ENCODE measurements at regions not wholly inside any gene's neighbourhood (a gene's known extent, or its start where the extent isn't known, plus 50 kb on each side); places are given as distances from the start of the nearest gene placed in this dataset.

DNA sequence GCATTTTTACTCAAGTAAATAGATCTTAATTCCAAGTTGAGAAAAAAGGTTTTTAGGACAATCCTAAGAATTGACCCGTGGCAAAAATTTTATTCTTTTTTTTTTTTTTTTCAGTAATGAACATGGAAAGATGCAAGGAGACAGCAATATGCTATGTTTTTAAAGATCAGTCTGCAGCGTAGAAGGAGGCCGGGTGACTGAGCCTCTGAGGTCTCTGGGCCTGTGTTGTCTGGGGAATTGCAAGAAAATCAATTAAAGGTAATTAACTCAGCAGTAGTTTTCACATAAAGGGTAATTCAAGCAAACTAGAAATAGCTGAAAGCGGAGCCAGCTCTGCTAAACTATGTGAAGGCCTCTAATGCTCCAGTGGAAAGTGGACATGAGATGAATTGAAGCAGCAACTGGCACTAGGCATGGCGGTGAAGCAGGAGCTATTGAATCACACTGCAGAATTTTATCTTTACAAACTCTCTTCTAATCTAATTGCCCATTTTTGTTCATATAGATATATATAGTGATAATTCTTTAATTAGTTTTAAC, 285.2 kb upstream of the ITGA1 start:
- no peak for DNase-seq (ENCODE audit: low read depth)

DNA sequence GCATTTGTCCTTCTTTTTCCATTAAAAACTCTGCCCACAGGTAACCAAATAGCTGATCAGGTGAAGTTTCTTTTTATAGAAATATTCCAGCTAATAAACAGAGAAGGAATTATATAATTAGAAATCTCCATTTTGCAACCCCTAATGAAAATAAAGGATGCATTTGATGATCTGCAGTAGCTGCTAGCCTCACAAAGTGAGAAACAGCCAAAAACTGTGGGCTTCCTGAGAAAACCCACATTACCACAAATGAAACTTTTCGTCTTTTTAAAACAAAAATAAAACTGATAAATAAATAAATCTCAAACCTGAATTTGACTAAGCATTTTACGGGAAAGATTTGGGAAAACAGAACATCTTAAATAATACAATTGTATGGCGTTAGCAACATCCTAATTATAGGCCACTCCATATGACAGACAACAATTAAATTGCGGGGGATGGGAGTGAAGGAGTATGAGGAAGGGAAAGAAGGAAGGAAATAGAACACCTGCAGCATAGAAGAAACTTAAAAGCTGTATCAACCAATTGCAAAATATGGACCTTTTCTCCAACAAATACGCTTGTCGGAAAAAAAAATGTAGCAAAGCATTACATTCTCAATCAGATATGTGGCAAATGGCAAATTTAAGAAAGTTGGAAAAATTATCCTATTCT, 283.0 kb upstream of the ITGA1 start:
- DNase-seq (ENCODE audit: low read depth) = no peak

DNA sequence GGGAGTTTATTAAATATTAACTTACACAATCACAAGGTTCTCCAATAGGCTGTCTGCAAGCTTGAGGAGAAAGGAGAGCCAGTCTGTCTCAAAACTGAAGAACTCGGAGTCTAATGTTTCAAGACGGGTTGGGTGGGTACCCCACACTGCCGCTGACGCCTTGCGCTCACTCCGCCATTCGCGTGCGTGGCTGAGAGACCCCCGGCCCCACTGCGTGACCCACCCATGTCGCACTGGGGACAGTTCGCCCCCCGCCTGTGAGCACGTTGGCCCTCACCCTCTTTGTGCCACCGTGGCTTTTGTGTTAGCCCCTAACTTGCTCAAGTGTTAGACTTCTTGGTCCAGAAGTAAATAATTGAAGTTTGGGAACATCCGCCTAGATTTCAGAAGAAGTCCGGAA, 270.0 kb upstream of the ITGA1 start:
- DNase-seq (ENCODE audit: low read depth) = no peak

DNA sequence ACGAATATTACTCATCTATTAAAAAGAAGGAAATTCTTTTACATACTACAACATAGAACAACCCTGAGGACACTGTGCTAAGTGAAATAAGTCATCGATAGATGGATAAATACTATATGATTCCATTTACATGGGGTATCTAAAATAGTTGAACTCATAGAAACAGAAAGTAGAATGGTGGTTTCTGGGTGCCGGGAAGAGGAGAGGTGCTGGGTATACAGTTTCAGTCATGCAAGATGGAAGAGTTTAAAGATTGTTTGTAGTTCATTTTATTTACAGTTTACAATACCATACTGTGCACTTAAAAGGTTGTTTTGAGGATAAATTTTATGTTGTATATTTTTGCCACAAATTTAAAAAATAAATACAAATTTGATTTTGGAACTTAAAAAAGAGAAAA, 267.5 kb upstream of the ITGA1 start:
- DNase-seq (ENCODE audit: low read depth) = no peak

DNA sequence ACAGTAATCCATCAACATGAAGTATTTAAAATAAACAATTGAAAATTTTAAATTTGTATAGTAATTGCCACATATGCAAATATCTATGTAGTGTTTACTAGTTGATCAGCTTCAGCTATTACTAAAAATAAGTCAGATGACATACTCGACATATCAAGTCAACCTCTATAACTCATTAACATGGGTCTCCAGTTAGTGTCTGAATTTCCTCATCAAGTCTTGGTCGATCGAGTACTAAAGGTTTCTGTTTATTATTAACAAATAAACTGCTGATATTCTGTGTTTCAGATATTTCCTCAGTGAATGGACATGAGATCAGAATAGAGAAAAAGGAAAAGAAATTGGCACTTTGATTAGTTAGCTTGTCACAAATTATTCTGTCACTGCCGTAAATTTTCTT, 266.5 kb upstream of the ITGA1 start:
- no peak for DNase-seq (ENCODE audit: low read depth)

DNA sequence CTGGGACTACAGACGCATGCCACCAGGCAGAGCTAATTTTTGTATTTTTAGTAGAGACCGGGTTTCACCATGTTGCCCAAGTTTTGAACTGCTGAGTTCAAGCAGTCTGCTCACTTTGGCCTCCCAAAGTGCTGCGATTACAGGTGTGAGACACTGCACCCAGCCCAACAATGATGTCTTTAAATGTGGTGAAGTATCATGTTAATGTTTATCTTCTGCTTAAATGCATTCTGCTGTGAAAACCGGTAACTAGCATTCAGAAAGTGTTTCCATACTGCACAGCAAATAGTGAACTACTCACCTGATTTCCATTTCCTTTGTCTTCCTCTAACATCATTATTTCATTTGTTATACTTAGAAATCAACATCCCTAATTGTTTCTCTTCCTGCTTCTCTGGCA, 264.0 kb upstream of the ITGA1 start:
- no peak for DNase-seq (ENCODE audit: low read depth)

DNA sequence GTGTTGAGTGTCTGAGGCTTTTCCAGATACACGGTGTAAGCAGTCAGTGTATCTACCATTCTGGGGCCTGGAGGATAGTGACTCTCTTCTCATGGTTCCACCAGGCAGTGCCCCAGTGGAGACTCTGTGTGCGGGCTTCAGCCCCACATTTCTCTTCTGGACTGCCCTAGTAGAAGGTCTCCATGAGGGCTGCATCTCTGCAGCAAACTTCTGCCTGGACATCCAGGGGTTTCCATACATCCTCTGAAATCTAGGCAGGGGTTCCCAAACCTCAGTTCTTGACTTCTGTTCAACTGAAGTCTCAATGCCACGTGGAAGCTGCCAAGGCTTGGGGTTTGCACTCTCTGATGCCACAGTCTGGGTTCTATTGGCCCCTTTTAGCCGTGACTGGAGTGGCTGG, 256.6 kb upstream of the ITGA1 start:
- DNase-seq (ENCODE audit: low read depth) = no peak

DNA sequence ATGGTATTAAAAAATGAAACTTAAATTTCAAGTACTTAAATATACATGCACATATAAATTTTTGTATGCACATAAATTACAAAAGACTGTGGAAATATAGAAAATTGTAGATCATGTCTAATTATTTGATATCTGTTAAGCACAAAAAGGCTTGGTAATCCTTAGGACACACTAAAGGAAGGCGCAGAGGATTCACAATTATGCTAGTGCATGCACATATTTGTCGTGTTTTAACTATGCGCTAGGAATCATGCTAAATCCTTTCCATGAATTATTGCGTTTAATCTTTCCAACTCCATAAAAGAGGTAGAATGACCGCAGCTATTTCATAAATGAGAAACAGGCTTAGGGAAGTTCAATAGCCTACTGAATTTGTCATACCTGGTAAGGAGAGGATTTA, 244.1 kb upstream of the ITGA1 start:
- DNase-seq (ENCODE audit: low read depth) = no peak

DNA sequence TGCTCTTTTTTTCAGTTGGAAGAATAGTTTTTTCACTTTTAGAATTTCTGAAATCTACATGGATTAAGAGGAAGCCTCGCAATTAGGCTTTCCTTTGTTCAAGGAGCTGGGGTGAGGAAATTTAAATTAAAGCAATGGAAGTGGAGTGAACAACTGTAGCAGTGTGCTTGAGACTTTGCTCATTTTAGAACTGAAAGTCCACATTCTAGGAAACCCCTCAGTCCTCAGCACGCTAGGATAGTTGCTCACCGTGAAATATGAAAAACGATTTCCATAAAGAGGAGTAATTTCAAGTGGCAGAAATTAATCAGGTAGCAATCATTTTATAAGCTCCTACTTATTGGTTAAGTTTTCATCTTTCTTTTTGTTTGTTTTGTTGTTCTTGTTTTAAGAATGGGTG, 243.0 kb upstream of the ITGA1 start:
- DNase-seq (ENCODE audit: low read depth) = no peak

DNA sequence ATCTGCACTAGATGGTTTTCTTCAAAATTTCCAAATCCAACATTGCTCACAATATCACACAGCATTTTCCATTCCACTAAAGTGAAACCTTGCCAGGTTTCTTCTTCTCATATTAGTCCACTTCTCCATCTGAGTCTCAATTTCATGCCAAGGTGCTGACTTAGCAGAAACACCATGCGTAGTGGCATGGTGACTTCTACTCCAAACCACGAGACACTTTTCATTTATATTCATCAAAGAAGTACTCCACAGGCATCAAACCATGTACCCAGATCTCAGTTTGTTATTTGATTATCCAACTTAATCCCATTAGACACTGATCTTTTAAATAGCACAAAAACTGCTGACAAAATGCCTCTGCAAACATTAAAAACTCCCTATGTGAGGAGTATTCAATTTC, 233.4 kb upstream of the ITGA1 start:
- DNase-seq (ENCODE audit: low read depth) = no peak

DNA sequence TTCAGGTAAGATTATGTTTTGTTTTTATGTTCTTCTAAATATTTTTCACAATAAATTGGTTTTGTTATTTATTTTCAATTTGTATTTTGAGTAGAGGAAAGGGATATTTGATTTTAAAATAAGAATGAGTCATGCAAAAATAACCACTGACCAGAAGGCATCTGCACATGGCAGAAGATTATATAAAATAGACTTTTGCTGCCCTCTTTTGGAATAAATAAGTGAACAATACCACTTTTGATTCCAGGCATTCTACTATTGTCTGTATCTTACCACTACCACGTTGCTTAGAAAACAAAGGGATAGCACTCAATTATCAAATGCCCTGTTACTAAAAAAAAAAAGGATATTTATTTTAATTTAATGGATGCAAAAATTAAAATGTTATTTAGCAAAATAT, 227.3 kb upstream of the ITGA1 start:
- DNase-seq (ENCODE audit: low read depth) = no peak

DNA sequence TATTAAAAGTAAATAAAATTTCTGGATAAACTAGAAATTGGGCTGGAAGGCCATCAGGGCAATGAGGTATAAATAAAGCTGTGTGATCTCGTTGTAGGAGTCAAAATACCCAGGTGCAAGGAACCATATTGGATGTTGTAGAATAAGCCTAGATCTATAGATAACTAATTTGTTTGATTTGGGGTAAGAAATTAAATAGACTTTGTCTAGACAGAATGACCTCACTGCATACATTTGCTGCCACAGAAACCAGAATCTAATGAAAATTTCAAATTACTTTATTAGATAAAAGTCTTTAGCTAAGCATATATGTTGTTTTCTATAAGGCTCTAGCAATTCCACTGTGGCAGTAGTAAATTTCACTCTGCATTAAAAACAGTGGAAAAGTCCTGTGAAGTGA, 225.2 kb upstream of the ITGA1 start:
- no peak for DNase-seq (ENCODE audit: low read depth)

DNA sequence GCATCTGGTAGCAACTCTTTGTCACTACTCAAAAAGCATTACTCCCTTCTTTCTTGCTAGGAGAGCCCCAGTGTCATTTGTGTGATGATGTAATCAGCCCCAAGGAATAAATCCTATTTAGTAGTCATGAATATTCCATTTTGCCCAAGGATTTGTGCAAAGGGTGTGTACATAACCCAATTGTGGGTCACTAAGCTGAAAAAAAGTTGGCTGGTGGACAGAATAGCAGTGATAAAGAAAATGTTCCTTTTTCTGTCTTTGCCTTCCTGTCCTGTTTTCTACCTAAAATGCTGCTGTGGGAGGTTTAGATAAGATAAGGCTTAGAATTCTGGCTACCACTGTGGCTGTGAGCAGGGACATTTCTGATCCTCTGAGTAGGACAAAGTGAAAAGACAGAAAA, 223.1 kb upstream of the ITGA1 start:
- DNase-seq (ENCODE audit: low read depth) = no peak

DNA sequence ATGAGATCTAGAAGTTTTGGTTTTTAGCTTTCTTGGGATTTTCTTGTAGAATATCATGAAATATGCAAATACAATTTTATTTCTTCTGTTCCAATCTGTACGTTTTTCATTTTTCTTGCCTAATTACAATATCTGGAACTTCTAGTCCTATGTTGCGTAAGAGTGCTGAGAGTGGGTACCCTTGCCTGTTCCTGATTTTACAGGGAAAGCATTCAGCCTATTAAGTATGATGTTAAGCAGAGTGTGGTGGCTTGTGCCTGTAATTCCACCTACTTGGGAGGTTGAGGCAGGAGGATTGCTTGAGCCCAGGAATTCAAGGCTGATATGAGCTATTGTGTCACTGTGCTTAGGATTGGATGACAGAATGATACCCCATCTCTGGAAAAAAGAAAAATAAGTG, 210.2 kb upstream of the ITGA1 start:
- no peak for DNase-seq (ENCODE audit: low read depth)

DNA sequence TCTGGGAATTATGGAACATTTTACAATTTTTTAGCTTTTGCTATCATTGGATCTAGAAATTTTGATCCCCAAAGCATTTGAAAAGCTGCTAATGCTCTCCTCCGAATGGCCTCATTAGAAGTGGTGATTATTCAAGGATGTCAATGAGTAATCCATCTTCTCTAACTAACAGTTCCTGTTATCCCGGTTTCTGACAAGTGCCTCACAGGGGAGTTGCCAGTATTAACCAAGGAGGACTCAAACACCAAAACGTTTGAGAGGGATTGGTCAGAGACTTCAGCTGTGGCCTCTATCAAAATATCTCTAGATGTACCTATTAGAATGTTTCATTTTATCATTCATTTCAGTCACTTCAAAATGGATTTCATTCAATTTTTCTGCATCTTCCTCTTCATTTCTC, 208.3 kb upstream of the ITGA1 start:
- no peak for DNase-seq (ENCODE audit: low read depth)

DNA sequence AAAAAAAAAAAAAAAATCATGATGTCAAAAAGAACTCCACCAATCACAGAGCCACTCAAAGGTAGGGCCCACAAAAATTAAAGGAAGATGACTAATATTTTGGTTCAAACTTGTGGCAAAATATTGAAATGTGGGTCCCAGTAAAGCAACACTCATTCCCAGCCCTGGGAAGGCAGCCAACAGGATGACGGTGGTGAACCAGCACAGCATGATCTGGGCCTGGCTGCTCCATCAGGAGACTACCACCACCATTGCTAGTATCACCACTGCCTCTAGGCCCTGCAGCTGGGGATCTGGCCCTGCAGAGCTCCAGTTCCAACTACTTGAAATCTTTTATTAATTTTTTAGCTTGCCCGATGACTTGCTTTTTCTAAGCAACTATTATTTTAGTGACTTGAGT, 206.8 kb upstream of the ITGA1 start:
- no peak for DNase-seq (ENCODE audit: low read depth)

DNA sequence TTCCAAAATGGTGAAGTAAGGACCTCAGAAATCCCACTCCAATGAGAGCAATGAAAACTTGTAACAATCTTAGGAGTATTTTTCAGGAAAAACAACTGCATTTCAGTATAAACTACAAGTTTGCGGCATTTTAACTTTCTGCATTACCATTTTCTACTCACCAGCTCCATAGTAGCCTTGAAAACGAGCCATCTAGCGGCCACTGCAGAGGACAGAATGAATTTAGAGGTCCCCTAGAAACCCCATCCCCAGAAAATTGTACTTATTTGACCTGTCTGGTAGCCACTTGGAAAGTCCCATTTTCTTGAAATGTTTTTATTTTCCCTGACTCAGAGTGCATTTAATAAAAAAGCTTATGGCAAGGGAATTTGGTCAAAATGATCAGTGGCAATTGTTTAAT, 205.4 kb upstream of the ITGA1 start:
- DNase-seq (ENCODE audit: low read depth) = no peak

DNA sequence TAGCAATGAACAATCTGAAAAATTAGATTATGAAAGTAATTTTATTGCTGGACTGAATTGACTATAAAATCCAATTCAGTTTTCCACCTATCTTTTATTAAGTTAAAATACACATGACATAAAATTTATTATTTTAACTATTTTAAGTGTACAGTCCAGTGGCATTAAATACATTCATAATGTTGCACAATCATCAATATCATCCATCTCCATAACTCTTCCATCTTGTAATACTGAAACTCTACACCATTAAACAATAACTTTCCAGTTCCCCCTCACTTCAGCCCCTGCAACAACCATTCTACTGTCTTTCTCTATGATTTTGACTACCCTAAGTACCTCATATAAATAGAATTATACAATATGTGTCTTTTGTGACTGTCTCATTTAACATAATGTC, 200.6 kb upstream of the ITGA1 start:
- no peak for DNase-seq (ENCODE audit: low read depth)

DNA sequence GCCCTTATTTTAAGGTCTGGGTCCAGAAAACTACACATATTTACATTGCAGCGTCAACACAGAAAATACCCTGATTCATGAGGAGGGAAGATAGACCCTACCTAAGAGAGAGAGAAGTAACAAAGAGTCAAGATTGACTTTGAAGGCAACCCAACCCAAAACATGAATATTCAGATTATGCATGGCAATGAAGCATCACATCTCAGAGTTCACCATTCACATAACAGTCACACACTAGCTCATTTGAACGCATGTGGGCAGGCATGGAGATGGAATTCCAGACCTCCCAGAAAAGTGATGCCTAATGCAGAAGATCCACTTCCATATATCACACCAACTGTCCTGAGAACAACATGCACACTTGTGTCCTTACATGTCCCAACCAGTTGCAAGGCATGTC, 190.1 kb upstream of the ITGA1 start:
- DNase-seq (ENCODE audit: low read depth) = no peak

DNA sequence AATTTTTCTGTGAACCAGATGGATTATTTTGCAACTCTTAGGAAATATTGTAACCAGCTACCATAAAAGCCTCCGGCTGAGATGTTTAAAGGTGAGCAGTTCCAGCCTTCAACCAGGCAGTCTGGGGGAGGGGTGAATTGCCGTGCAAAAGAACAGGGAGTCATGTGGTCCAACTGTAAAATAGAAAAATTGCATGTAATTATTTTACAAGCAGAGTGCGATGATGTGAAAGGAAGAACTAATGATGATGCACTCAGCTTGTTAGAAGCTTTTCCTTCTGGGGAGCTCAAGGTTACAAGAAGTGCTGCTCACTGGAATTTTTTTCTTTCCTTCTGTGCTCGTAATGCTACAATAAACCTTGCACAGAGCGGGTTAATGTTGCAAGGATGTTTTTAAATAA, 188.7 kb upstream of the ITGA1 start:
- no peak for DNase-seq (ENCODE audit: low read depth)

DNA sequence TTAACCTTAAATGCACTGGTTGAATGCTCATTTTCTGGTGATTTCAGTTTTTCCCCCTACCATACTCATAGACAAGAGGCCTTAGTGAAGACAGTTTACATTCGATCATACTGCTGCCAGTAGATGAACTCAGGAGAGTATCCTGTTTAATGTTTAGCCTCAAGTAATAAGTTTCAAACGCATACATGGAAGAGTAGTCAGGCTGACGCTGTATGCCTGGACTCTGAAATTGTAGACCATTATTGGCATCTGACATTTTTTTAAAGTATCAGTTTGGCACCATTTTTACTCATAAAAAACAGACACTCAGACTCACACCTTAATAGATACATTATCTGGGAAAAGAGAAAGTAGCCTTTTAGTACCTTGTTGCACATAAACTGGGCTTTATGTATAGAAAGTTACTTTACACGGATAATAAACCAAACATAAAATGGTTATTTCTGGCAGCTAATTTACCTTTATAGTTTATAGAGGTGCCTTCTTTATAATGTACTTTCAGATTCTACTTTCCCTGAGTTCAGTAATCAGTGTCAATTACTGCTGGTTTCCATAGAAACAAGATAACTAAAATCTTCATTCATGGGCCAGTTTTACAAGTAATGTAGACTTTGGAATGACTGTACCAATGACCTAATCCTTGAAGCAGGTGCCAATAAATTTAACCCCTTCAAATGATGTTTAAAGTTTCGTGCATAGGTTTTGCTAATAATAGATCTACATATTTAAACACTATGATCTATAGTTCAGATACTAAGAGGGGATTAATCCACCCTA, 183.8 kb upstream of the ITGA1 start:
- DNase-seq (ENCODE audit: low read depth) = no peak

DNA sequence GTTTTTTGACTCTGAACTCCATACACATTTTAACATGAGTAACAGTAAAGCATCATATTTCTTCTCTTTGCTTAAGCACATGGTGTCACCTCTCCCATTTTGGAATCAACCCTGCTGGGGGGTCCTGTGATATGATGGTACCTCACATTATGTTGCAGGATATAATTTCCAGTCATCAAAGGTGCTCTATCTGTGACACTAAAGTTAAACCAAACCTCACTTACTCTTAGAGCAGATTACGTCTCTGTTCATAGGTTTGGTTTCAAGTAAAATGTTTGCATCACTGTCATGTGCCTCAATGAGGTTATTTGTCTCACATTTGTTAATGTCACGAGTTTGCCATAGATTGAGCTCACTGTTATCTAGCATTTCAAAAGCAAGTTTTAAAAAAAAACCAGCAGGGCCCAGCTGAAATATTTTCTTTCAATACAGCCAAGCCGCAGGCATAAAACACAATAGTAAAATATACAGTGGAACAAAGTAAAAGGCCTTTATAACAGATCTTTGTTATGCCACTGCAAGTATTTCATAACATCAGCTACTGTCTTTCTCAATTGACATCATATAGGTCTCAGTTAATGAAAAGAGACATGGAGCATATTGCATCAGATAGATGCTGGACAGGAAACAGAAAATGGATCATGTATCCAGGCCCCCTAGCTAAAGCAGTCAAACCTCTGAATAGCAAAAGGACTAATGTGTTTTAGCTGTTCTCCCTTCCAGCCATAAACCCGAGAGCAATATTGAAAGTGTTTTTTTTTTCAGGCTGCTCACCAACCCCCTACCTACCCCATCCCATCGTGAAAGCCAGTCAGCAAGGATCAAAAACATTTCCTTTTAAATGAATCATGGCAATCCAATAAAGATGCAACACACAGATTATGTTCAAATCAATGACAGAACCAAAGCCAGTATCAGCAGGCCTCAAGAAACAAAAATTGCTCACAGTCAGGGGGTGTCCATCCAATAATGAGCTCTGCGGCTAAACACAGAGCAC, 182.1 kb upstream of the ITGA1 start:
- DNase-seq (ENCODE audit: low read depth) = no peak

Data from activated T-cell treated with anti-CD3 and anti-CD28 coated beads for 1 hour (primary cell).